AG04450 (cell line): ENCODE measurements at regions not wholly inside any gene's neighbourhood (a gene's known extent, or its start where the extent isn't known, plus 50 kb on each side); places are given as distances from the start of the nearest gene placed in this dataset.

Source experiments
- CTCF ChIA-PET: fragments of 300-600, 350-600 bp; formaldehyde crosslinking; extraction: SDS; loops from one replicate; lab custom pipeline; 2022; ENCODE audit warnings: antibody characterized with exemption, inconsistent platforms; lab: Charles Lee
- POLR2A ChIA-PET: fragments of 350-600 bp; formaldehyde crosslinking; extraction: SDS; loops from one replicate; lab custom pipeline; 2021; ENCODE audit warnings: antibody characterized with exemption, inconsistent platforms; lab: Yijun Ruan, JAX
- DNase-seq: peaks from one replicate; pipeline ENCODE4 v3.0.0-alpha.2; 2011; ENCODE audit warnings: low read depth, low spot score
- H3K27ac ChIP-seq: one replicate; pipeline ENCODE4 v1.5.1; 2012; ENCODE audit warnings: low read depth, low read length, control low read depth
- H3K27me3 ChIP-seq: one replicate; pipeline ENCODE4 v1.6.0; 2012; ENCODE audit warnings: low read length; ENCODE audit not compliant: control insufficient read depth, insufficient read depth
- H3K4me3 ChIP-seq: 2 replicates; pipeline ENCODE4 v1.5.1; 2011; ENCODE audit warnings: mild to moderate bottlenecking, low read depth, low read length, control low read depth
- H3K9me3 ChIP-seq: 2 replicates; pipeline ENCODE4 v1.5.1; 2012; ENCODE audit warnings: low read length; ENCODE audit not compliant: control insufficient read depth, insufficient read depth
- CTCF ChIP-seq: IDR thresholded peaks from 2 replicates; pipeline ENCODE4 v1.5.1; 2011; ENCODE audit warnings: low read depth, low read length, control low read depth, inconsistent platforms

DNA sequence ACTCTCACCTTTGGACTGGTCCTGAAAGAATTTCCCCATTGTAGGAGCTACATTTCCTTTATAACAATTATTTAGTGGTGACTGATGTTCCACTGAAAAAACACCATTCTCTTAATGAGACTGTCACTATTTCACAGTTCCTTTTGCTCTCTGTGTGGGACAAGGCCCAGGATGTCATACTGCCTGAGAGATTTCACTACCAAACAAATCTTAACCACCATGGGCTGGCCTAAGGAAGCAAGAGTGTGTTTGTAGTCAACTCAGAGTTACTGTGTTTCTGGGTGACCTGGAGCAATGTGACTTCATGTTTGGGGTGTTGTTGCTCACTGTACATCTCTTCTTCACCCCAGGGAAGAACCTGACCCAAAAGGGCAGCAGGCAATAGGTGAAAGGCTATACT, 50.1 kb upstream of the ZNF608 start:
- no peak for TF ChIP-seq CTCF
- Histone ChIP-seq H3K9me3 (no peaks in the 10 kb centered on the region; the same call in 1 of the 2 replicates), H3K4me3 (no peak overlapping the region), H3K27me3 (no peaks in the 10 kb centered on the region), H3K27ac (no peak overlapping the region)
- CTCF ChIA-PET = interaction anchor here (0.6 kb wide), 1 partner anchor 70 kb away, joined by 3 read pairs; no protein-coding TSS in a partner anchor
- DNase-seq = no peak
- POLR2A ChIA-PET = no interaction called here

- no peak for DNase-seq
- Histone ChIP-seq H3K27me3 (no peaks in the 10 kb centered on the region), H3K9me3 (no peaks in the 10 kb centered on the region; the same call in 1 of the 2 replicates), H3K4me3 (no peak overlapping the region), H3K27ac (no peak overlapping the region)
- POLR2A ChIA-PET = no interaction called here
- CTCF ChIA-PET = no interaction called here
- TF ChIP-seq CTCF = no peak
Observed at GRCh38 chr5:124797665-124798087, 51.2 kb upstream of the ZNF608 start.

- TF ChIP-seq CTCF = no peak
- ChIA-PET CTCF (no interaction called here), POLR2A (no interaction called here)
- H3K4me3 ChIP-seq = no peak overlapping the region
- no peaks in the 10 kb centered on the region; the same call in 1 of the 2 replicates for H3K9me3 ChIP-seq
- H3K27me3 ChIP-seq = no peaks in the 10 kb centered on the region
- DNase-seq = no peak
- H3K27ac ChIP-seq = no peak overlapping the region
Observed at GRCh38 chr5:124798890-124799289, 52.5 kb upstream of the ZNF608 start.

GRCh38 chr5:124801551-124801950, 55.1 kb upstream of the ZNF608 start:
- Histone ChIP-seq H3K27ac (no peak overlapping the region), H3K4me3 (no peak overlapping the region), H3K27me3 (no peaks in the 10 kb centered on the region), H3K9me3 (no peaks in the 10 kb centered on the region; the same call in 1 of the 2 replicates)
- TF ChIP-seq CTCF = no peak
- ChIA-PET CTCF (no interaction called here), POLR2A (no interaction called here)
- DNase-seq = no peak

DNA sequence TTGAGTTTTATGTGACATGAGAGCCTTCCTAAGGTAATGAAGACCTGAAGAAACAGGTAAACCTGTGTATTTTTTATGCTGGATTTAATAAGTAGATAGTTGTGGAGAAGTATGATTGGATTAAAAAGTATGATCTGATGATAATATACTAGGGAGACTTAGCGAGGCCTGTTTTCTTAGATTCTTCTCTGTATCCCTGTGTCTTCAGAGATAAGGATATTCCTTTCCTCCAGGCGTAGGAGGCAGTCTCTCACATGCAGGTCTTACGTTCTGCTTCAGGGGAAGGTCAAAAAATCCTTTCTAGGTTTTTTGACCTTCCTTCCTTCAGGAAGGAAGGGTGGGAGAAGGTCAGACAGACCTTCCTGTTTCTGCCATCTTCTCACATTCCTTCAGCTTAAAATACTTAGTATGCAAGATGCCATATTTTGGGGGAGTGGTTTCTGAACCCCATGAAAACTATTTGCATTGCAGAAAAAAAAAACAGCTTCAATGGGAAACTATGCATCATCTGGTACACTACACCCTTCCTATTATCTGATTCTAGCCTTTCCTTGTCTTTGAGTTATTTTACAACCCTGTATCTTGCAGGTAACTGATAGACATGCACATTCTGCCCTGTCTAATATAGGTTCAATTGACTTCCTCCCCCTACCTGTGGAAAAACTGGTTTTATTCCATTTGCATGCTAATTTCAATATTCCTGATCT, 57.3 kb upstream of the ZNF608 start:
- Histone ChIP-seq H3K4me3 (no peak overlapping the region), H3K27ac (no peak overlapping the region), H3K27me3 (no peaks in the 10 kb centered on the region), H3K9me3 (no peaks in the 10 kb centered on the region; the same call in 1 of the 2 replicates)
- ChIA-PET POLR2A (no interaction called here), CTCF (no interaction called here)
- DNase-seq = no peak
- no peak for TF ChIP-seq CTCF
